ENCODE measurements at regions not wholly inside any gene's neighbourhood (a gene's known extent, or its start where the extent isn't known, plus 50 kb on each side); places are given as distances from the start of the nearest gene placed in this dataset.

GRCh38 chr13:104372095-104372655 lies 1306.0 kb upstream of the SLC10A2 start:
- no peak overlapping the region for H3K27ac ChIP-seq
- DNase-seq = no peak
- no peaks in the 10 kb centered on the region for H3K36me3 ChIP-seq
- H3K27me3 ChIP-seq (ENCODE audit: insufficient read depth, low read depth, severe bottlenecking) = no peaks in the 10 kb centered on the region
- no peak overlapping the region for H3K4me3 ChIP-seq (ENCODE audit: low read depth, low read length)
- H3K9me3 ChIP-seq (ENCODE audit: severe bottlenecking) = no peaks in the 10 kb centered on the region
- TF ChIP-seq, protein P1, sequence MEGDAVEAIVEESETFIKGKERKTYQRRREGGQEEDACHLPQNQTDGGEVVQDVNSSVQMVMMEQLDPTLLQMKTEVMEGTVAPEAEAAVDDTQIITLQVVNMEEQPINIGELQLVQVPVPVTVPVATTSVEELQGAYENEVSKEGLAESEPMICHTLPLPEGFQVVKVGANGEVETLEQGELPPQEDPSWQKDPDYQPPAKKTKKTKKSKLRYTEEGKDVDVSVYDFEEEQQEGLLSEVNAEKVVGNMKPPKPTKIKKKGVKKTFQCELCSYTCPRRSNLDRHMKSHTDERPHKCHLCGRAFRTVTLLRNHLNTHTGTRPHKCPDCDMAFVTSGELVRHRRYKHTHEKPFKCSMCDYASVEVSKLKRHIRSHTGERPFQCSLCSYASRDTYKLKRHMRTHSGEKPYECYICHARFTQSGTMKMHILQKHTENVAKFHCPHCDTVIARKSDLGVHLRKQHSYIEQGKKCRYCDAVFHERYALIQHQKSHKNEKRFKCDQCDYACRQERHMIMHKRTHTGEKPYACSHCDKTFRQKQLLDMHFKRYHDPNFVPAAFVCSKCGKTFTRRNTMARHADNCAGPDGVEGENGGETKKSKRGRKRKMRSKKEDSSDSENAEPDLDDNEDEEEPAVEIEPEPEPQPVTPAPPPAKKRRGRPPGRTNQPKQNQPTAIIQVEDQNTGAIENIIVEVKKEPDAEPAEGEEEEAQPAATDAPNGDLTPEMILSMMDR (IDR thresholded peaks at IDR 0.05; ENCODE audit: low read depth, low read length) = no peak

DNA sequence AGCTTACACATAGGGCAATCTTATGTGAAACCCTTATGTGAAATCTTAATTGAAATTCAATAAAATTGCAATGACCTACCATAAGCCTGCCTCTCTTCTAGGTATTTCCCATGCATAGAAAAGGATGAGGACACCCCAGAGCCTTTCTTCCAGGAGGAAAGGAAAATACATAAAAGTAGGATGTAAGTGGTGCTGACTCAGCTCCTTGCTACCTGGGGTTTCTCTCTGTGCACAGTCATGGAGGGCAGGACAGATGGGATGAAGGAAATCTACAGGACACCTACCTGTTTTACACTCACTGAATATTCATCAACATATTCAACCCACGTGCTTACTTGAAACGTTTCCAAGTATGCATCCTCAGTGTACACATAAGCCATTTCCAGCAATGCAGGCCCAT lies 1299.2 kb upstream of the SLC10A2 start:
- Histone ChIP-seq H3K9me3 (ENCODE audit: severe bottlenecking) (peaks cover 5% of the 10 kb centered on the region), H3K4me3 (ENCODE audit: low read depth, low read length) (no peak overlapping the region), H3K36me3 (no peaks in the 10 kb centered on the region), H3K27me3 (ENCODE audit: insufficient read depth, low read depth, severe bottlenecking) (no peaks in the 10 kb centered on the region), H3K27ac (no peak overlapping the region)
- TF ChIP-seq, protein P1 (IDR thresholded peaks at IDR 0.05; ENCODE audit: low read depth, low read length) = no peak
- DNase-seq = no peak

- H3K27ac ChIP-seq = no peak overlapping the region
- no peaks in the 10 kb centered on the region for H3K9me3 ChIP-seq (ENCODE audit: severe bottlenecking)
- no peak overlapping the region for H3K4me3 ChIP-seq (ENCODE audit: low read depth, low read length)
- no peaks in the 10 kb centered on the region for H3K27me3 ChIP-seq (ENCODE audit: insufficient read depth, low read depth, severe bottlenecking)
- no peaks in the 10 kb centered on the region for H3K36me3 ChIP-seq
- TF ChIP-seq, protein P1 (IDR thresholded peaks at IDR 0.05; ENCODE audit: low read depth, low read length) = no peak
- no peak for DNase-seq
These were observed 1291.6 kb upstream of the SLC10A2 start for GRCh38 chr13:104357672-104358354.

- Histone ChIP-seq H3K36me3 (no peaks in the 10 kb centered on the region), H3K27me3 (ENCODE audit: insufficient read depth, low read depth, severe bottlenecking) (no peaks in the 10 kb centered on the region), H3K9me3 (ENCODE audit: severe bottlenecking) (no peaks in the 10 kb centered on the region), H3K4me3 (ENCODE audit: low read depth, low read length) (no peak overlapping the region), H3K27ac (no peak overlapping the region)
- DNase-seq = no peak
- TF ChIP-seq, protein P1 (IDR thresholded peaks at IDR 0.05; ENCODE audit: low read depth, low read length) = no peak
These were observed 1291.0 kb upstream of the SLC10A2 start for GRCh38 chr13:104357174-104357573.

DNA sequence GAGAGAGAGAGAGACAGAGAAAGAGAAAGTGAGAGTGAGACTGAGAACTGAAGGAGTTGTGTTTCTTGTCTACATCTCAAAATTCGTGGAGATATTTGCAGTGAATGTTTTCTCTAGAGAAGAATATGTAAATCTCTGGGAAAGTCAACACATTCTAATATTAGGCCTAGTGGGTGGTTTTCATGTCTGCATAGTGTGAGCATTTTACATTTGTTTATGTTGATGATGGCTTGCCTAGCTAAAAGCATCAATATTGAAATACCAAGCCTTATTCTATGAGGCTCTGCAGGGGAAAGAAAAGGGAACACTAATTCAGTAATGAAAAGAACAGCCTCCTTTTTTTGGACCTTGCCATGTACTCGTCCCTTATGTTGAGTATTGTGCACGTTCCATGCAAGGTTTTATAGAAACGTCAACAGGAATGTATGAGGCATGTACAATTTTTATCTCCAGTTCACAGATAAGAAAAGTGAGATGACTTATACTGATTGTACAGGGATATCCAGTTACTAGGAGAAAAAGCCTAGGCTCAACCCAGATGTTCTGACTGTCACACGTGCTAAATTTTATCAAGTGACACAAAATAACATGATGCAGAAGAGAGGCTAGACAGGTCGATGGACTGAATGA lies 1288.9 kb upstream of the SLC10A2 start:
- H3K36me3 ChIP-seq = no peaks in the 10 kb centered on the region
- no peaks in the 10 kb centered on the region for H3K27me3 ChIP-seq (ENCODE audit: insufficient read depth, low read depth, severe bottlenecking)
- H3K27ac ChIP-seq = no peak overlapping the region
- no peak overlapping the region for H3K4me3 ChIP-seq (ENCODE audit: low read depth, low read length)
- TF ChIP-seq, protein P1 (IDR thresholded peaks at IDR 0.05; ENCODE audit: low read depth, low read length) = no peak
- DNase-seq = no peak
- H3K9me3 ChIP-seq (ENCODE audit: severe bottlenecking) = no peaks in the 10 kb centered on the region
